ENCODE measurements at regions not wholly inside any gene's neighbourhood (a gene's known extent, or its start where the extent isn't known, plus 50 kb on each side); places are given as distances from the start of the nearest gene placed in this dataset.

- DNase-seq: no peak
- Histone ChIP-seq H3K27me3 (no peaks in the 10 kb centered on the region), H3K4me1 (no peaks in the 10 kb centered on the region), H3K36me3 (no peaks in the 10 kb centered on the region), H3K9me3 (no peaks in the 10 kb centered on the region), H3K4me3 (no peak overlapping the region), H3K27ac (no peak overlapping the region)
- 71 to 74% methylated on average over 1 of the region's 1 CpG for WGBS, 2 donors
- intact Hi-C loops (cut with DNase I): no loop called here
- no peak for ATAC-seq
- TF ChIP-seq, protein P1, sequence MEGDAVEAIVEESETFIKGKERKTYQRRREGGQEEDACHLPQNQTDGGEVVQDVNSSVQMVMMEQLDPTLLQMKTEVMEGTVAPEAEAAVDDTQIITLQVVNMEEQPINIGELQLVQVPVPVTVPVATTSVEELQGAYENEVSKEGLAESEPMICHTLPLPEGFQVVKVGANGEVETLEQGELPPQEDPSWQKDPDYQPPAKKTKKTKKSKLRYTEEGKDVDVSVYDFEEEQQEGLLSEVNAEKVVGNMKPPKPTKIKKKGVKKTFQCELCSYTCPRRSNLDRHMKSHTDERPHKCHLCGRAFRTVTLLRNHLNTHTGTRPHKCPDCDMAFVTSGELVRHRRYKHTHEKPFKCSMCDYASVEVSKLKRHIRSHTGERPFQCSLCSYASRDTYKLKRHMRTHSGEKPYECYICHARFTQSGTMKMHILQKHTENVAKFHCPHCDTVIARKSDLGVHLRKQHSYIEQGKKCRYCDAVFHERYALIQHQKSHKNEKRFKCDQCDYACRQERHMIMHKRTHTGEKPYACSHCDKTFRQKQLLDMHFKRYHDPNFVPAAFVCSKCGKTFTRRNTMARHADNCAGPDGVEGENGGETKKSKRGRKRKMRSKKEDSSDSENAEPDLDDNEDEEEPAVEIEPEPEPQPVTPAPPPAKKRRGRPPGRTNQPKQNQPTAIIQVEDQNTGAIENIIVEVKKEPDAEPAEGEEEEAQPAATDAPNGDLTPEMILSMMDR (IDR thresholded peaks at IDR 0.05): no peak
Measured at GRCh38 chr1:238312969-238313368, 422.2 kb upstream of the ZP4 start.

DNA sequence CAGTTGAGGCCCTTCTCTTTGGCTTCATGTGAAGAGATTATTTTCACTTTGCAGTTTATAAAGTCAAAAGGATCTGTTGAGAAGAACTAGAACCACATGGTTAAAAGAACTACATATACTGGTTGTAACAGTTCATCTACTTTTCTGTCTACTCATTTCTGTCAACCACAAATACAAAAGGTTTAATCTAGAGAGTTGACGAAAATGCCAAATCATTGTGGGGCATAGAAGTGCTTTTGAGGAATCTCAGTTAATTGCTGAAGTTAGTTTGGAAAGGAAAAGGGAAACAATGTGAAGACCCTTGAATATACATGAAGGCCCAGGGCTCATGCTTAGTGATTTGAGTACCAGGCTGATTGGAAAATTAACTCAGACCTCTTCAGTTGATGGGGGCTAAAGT, 415.7 kb upstream of the ZP4 start:
- TF ChIP-seq, protein P1 (IDR thresholded peaks at IDR 0.05): no peak
- intact Hi-C loops (cut with DNase I): no loop called here
- no peak for DNase-seq
- no peaks in the 10 kb centered on the region for H3K27me3 ChIP-seq
- H3K27ac ChIP-seq: no peak overlapping the region
- WGBS, 2 donors: 65 to 88% methylated on average over 1 of the region's 1 CpG
- ATAC-seq: no peak
- H3K4me3 ChIP-seq: no peak overlapping the region
- H3K36me3 ChIP-seq: no peaks in the 10 kb centered on the region
- no peaks in the 10 kb centered on the region for H3K9me3 ChIP-seq
- H3K4me1 ChIP-seq: no peaks in the 10 kb centered on the region

GRCh38 chr1:238302646-238303045, 411.9 kb upstream of the ZP4 start:
- no peak overlapping the region for H3K4me3 ChIP-seq
- TF ChIP-seq, protein P1 (IDR thresholded peaks at IDR 0.05): no peak
- H3K36me3 ChIP-seq: no peaks in the 10 kb centered on the region
- no peak overlapping the region for H3K27ac ChIP-seq
- intact Hi-C loops (cut with DNase I): no loop called here
- H3K4me1 ChIP-seq: no peaks in the 10 kb centered on the region
- no peak for ATAC-seq
- no peaks in the 10 kb centered on the region for H3K27me3 ChIP-seq
- peaks cover 0 to 11% (median under 1%) of the 10 kb centered on the region in 11 donors for H3K9me3 ChIP-seq
- DNase-seq: no peak

DNA sequence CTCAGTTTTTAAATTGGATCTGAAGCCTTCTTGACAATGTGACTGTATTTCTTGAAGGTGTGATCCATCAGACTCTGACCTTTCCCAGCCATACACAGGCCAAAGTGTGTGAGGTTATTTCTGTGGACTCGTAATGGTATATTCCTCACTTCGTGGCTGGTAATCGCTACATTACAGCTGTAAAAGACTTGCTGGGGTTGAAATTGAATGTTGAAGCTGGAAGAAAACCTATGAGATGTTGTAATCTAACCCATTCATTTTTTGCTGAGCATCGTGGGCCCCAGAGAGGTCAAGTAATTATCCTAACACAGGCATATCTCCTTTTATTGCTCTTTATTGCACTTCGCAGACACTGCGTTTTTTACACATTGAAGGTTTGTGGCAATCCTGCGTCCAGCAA, 405.6 kb upstream of the ZP4 start:
- Histone ChIP-seq H3K27ac (no peak overlapping the region), H3K4me3 (no peak overlapping the region), H3K4me1 (no peaks in the 10 kb centered on the region), H3K36me3 (no peaks in the 10 kb centered on the region), H3K9me3 (peaks cover 0 to 19% (median 10%) of the 10 kb centered on the region in 11 donors), H3K27me3 (no peaks in the 10 kb centered on the region)
- intact Hi-C loops (cut with DNase I): no loop called here
- DNase-seq (no peak), ATAC-seq (no peak)
- 85 to 86% methylated on average over 7 of the region's 7 CpGs for WGBS, 2 donors
- TF ChIP-seq, protein P1 (IDR thresholded peaks at IDR 0.05): no peak

- 54 to 56% methylated on average over 3 of the region's 3 CpGs for WGBS, 2 donors
- no peaks in the 10 kb centered on the region for H3K36me3 ChIP-seq
- no peak overlapping the region for H3K4me3 ChIP-seq
- DNase-seq: no peak
- H3K4me1 ChIP-seq: no peaks in the 10 kb centered on the region
- TF ChIP-seq, protein P1 (IDR thresholded peaks at IDR 0.05): no peak
- no peak overlapping the region for H3K27ac ChIP-seq
- H3K9me3 ChIP-seq: peaks cover 0 to 12% (median 8%) of the 10 kb centered on the region in 11 donors
- no peak for ATAC-seq
- H3K27me3 ChIP-seq: no peaks in the 10 kb centered on the region
- intact Hi-C loops (cut with DNase I): no loop called here
Measured at GRCh38 chr1:238293075-238293474, 402.4 kb upstream of the ZP4 start.

All from heart right ventricle (tissue), 16 donors.